ENCODE measurements at regions not wholly inside any gene's neighbourhood (a gene's known extent, or its start where the extent isn't known, plus 50 kb on each side); places are given as distances from the start of the nearest gene placed in this dataset.

DNA sequence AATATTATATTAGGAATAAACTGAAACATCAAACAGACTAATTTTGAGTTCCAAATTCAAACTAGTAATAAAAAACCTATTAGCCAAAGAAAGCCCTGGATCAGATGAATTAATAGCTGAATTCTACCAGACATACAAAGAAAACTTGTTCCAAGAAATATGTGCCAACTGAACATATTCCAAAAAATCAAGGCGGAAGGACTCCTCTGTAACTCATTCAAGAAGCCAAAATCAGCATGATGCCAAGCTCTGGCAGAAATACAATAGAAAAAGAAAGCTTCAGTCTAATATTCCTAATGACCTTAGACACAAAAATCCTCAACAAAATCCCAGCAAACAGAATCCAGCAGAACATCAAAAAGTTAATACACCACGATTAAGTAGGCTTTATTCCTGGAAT is 619.1 kb upstream of the COX7C start:
- no peak for ATAC-seq
- intact Hi-C loops (cut with DNase I) = no loop called here
- Histone ChIP-seq H3K36me3 (ENCODE audit: insufficient read depth in 1 of 2, low read depth in 1 of 2) (no peaks in the 10 kb centered on the region), H3K9me3 (no peaks in the 10 kb centered on the region), H3K4me3 (no peak overlapping the region), H3K27me3 (ENCODE audit: insufficient read depth in 3 of 3, low read length in 2 of 3) (no peaks in the 10 kb centered on the region), H3K4me1 (no peaks in the 10 kb centered on the region), H3K27ac (no peak overlapping the region)
- TF ChIP-seq, protein P1, sequence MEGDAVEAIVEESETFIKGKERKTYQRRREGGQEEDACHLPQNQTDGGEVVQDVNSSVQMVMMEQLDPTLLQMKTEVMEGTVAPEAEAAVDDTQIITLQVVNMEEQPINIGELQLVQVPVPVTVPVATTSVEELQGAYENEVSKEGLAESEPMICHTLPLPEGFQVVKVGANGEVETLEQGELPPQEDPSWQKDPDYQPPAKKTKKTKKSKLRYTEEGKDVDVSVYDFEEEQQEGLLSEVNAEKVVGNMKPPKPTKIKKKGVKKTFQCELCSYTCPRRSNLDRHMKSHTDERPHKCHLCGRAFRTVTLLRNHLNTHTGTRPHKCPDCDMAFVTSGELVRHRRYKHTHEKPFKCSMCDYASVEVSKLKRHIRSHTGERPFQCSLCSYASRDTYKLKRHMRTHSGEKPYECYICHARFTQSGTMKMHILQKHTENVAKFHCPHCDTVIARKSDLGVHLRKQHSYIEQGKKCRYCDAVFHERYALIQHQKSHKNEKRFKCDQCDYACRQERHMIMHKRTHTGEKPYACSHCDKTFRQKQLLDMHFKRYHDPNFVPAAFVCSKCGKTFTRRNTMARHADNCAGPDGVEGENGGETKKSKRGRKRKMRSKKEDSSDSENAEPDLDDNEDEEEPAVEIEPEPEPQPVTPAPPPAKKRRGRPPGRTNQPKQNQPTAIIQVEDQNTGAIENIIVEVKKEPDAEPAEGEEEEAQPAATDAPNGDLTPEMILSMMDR (IDR thresholded peaks at IDR 0.05) = no peak
- WGBS, 3 donors = 13 to 18% (median 17%) methylated on average over 2 of the region's 2 CpGs
- DNase-seq = no peak

DNA sequence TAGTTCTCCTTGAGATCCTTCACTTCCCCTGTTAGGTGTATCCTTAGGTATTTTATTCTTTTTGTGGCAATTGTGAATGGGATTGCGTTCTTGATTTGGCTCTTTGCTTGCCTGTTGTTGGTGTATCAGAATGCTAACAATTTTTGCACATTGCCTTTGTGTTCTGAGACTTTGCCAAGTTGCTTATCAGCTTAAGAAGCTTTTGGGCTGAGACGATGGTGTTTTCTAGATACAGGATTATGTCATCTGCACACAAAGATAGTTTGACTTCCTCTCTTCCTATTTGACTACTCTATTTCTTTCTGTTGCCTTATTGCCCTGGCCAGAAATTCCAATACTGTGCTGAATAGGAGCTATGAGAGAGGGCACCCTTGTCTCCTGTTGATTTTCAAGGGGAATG is 609.4 kb upstream of the COX7C start:
- Histone ChIP-seq H3K9me3 (no peaks in the 10 kb centered on the region), H3K4me1 (no peaks in the 10 kb centered on the region), H3K36me3 (ENCODE audit: insufficient read depth in 1 of 2, low read depth in 1 of 2) (no peaks in the 10 kb centered on the region), H3K27me3 (ENCODE audit: insufficient read depth in 3 of 3, low read length in 2 of 3) (no peaks in the 10 kb centered on the region), H3K27ac (no peak overlapping the region), H3K4me3 (no peak overlapping the region)
- no peak for ATAC-seq
- no peak for DNase-seq
- intact Hi-C loops (cut with DNase I) = no loop called here
- WGBS, 3 donors = 81 to 91% (median 85%) methylated on average over 2 of the region's 2 CpGs
- TF ChIP-seq, protein P1 (IDR thresholded peaks at IDR 0.05) = no peak

DNA sequence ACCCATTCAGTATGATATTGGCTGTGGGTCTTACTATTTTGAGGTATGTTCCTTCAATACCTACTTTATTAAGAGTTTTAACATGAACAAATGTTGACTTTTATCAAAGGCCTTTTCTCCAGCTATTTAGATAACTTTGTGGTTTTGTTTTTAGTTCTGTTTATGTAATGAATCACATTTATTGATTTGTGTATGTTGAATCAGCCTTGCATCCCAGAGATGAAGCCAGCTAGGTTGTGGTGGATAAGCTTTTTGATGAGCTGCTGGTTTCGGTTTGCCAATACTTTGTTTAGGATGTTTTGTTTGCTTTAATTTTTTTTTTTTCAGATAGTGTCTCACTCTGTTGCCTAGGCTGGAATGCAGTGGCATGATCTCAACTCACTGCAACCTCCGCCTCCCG is 609.0 kb upstream of the COX7C start:
- Histone ChIP-seq H3K4me1 (no peaks in the 10 kb centered on the region), H3K9me3 (no peaks in the 10 kb centered on the region), H3K27ac (no peak overlapping the region), H3K4me3 (no peak overlapping the region), H3K36me3 (ENCODE audit: insufficient read depth in 1 of 2, low read depth in 1 of 2) (no peaks in the 10 kb centered on the region), H3K27me3 (ENCODE audit: insufficient read depth in 3 of 3, low read length in 2 of 3) (no peaks in the 10 kb centered on the region)
- TF ChIP-seq, protein P1 (IDR thresholded peaks at IDR 0.05) = no peak
- ATAC-seq (no peak), DNase-seq (no peak)
- intact Hi-C loops (cut with DNase I) = no loop called here
- 92 to 98% (median 95%) methylated on average over 3 of the region's 3 CpGs for WGBS, 3 donors

DNA sequence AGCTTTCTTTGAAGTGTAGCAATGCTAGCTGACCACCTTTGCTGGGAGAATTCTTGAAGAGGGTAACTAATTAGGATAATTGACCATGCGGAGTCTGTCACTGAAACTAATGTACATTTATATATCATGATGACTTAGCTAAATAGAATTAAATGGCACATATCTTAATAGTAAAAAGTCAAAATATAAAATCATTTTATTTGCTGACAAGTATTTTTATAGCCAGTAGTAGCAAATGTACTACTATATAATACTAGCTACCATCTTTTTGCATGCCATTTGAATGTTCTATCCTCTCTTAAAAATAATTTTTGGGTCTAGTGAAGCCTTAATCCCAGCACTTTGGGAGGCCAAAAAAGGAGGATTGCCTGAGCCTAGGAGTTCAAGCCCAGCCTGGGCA is 605.8 kb upstream of the COX7C start:
- H3K36me3 ChIP-seq (ENCODE audit: insufficient read depth in 1 of 2, low read depth in 1 of 2) = no peaks in the 10 kb centered on the region
- ATAC-seq (no peak), DNase-seq (no peak)
- TF ChIP-seq, protein P1 (IDR thresholded peaks at IDR 0.05) = no peak
- H3K4me3 ChIP-seq = no peak overlapping the region
- no peak overlapping the region for H3K27ac ChIP-seq
- H3K27me3 ChIP-seq (ENCODE audit: insufficient read depth in 3 of 3, low read length in 2 of 3) = no peaks in the 10 kb centered on the region
- no peaks in the 10 kb centered on the region for H3K9me3 ChIP-seq
- intact Hi-C loops (cut with DNase I) = no loop called here
- WGBS, 3 donors = 23 to 47% (median 32%) methylated on average over 1 of the region's 1 CpG
- H3K4me1 ChIP-seq = no peaks in the 10 kb centered on the region

DNA sequence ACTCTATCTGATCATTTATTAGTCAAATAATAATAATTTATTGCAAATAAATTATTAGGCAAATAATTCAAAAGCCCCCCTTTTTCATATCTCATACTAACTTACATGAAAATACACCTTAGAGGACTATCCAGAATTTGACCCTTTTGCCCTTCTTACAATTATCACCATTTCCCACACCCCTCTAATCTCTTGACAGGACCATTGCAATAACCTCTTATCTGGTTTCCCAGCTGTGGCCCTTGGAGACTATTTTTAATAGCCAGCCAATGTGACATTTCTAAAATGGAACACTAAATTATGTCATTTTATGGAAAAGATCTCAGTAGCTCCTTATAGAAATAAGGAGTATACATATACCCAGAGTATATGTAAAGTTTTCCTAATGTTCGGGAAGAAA is 588.4 kb upstream of the COX7C start:
- WGBS, 3 donors = 89 to 98% (median 93%) methylated on average over 1 of the region's 1 CpG
- no peaks in the 10 kb centered on the region for H3K36me3 ChIP-seq (ENCODE audit: insufficient read depth in 1 of 2, low read depth in 1 of 2)
- H3K27me3 ChIP-seq (ENCODE audit: insufficient read depth in 3 of 3, low read length in 2 of 3) = no peaks in the 10 kb centered on the region
- H3K27ac ChIP-seq = no peak overlapping the region
- no peak overlapping the region for H3K4me3 ChIP-seq
- no peaks in the 10 kb centered on the region for H3K9me3 ChIP-seq
- intact Hi-C loops (cut with DNase I) = no loop called here
- DNase-seq (no peak), ATAC-seq (no peak)
- TF ChIP-seq, protein P1 (IDR thresholded peaks at IDR 0.05) = no peak
- no peaks in the 10 kb centered on the region for H3K4me1 ChIP-seq

All from psoas muscle (tissue), 7 donors.